ENCODE measurements at regions not wholly inside any gene's neighbourhood (a gene's known extent, or its start where the extent isn't known, plus 50 kb on each side); places are given as distances from the start of the nearest gene placed in this dataset.

DNA sequence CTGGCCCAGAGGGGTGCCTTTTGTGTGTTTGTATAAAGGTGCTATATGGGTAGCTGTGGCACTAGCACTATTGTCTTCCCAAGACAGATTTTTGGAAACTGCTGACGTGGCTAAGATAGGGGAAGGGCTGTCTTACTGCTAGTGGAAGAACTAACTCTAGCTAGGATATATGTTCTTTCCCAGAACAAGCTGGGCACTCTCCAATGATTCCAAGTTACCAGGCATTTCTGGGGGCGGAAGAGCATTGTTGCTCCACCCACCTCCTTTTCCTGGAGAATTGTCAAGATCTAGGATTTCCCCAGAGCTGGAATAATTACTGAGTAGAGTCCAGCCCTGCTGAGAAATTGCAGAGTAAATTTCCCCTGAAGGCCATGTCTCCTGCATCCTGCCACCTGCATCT is 408.3 kb downstream of the KLF5 start:
- TF ChIP-seq, protein P1, sequence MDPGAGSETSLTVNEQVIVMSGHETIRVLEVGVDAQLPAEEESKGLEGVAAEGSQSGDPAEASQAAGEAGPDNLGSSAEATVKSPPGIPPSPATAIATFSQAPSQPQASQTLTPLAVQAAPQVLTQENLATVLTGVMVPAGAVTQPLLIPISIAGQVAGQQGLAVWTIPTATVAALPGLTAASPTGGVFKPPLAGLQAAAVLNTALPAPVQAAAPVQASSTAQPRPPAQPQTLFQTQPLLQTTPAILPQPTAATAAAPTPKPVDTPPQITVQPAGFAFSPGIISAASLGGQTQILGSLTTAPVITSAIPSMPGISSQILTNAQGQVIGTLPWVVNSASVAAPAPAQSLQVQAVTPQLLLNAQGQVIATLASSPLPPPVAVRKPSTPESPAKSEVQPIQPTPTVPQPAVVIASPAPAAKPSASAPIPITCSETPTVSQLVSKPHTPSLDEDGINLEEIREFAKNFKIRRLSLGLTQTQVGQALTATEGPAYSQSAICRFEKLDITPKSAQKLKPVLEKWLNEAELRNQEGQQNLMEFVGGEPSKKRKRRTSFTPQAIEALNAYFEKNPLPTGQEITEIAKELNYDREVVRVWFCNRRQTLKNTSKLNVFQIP (CRISPR knock-in tag; IDR thresholded peaks at IDR 0.05; ENCODE audit: borderline replicate concordance, low read depth): no peak
- TF ChIP-seq ISL1 (CRISPR knock-in tag; IDR thresholded peaks at IDR 0.05): no peak
- TF ChIP-seq ZNF70 (CRISPR knock-in tag; IDR thresholded peaks at IDR 0.05): no peak
- TF ChIP-seq, protein P2, sequence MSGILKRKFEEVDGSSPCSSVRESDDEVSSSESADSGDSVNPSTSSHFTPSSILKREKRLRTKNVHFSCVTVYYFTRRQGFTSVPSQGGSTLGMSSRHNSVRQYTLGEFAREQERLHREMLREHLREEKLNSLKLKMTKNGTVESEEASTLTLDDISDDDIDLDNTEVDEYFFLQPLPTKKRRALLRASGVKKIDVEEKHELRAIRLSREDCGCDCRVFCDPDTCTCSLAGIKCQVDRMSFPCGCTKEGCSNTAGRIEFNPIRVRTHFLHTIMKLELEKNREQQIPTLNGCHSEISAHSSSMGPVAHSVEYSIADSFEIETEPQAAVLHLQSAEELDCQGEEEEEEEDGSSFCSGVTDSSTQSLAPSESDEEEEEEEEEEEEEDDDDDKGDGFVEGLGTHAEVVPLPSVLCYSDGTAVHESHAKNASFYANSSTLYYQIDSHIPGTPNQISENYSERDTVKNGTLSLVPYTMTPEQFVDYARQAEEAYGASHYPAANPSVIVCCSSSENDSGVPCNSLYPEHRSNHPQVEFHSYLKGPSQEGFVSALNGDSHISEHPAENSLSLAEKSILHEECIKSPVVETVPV (CRISPR knock-in tag; IDR thresholded peaks at IDR 0.05): no peak
- TF ChIP-seq PPARA (CRISPR knock-in tag; IDR thresholded peaks at IDR 0.05; ENCODE audit: borderline replicate concordance): no peak
- TF ChIP-seq GLIS3 (CRISPR knock-in tag; IDR thresholded peaks at IDR 0.05): no peak
- TF ChIP-seq, protein P3, sequence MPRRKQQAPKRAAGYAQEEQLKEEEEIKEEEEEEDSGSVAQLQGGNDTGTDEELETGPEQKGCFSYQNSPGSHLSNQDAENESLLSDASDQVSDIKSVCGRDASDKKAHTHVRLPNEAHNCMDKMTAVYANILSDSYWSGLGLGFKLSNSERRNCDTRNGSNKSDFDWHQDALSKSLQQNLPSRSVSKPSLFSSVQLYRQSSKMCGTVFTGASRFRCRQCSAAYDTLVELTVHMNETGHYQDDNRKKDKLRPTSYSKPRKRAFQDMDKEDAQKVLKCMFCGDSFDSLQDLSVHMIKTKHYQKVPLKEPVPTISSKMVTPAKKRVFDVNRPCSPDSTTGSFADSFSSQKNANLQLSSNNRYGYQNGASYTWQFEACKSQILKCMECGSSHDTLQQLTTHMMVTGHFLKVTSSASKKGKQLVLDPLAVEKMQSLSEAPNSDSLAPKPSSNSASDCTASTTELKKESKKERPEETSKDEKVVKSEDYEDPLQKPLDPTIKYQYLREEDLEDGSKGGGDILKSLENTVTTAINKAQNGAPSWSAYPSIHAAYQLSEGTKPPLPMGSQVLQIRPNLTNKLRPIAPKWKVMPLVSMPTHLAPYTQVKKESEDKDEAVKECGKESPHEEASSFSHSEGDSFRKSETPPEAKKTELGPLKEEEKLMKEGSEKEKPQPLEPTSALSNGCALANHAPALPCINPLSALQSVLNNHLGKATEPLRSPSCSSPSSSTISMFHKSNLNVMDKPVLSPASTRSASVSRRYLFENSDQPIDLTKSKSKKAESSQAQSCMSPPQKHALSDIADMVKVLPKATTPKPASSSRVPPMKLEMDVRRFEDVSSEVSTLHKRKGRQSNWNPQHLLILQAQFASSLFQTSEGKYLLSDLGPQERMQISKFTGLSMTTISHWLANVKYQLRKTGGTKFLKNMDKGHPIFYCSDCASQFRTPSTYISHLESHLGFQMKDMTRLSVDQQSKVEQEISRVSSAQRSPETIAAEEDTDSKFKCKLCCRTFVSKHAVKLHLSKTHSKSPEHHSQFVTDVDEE (CRISPR knock-in tag; IDR thresholded peaks at IDR 0.05): no peak
- no peak for TF ChIP-seq TCF4 (CRISPR knock-in tag; IDR thresholded peaks at IDR 0.05; ENCODE audit: borderline replicate concordance)
- no peak for TF ChIP-seq ZNF565 (CRISPR knock-in tag; conservative IDR thresholded peaks at IDR 0.05; ENCODE audit: low read depth)
- no peak for TF ChIP-seq ARNTL (CRISPR knock-in tag; IDR thresholded peaks at IDR 0.05; ENCODE audit: borderline replicate concordance, low read depth)
- no peak for TF ChIP-seq SNAI2 (CRISPR knock-in tag; IDR thresholded peaks at IDR 0.05)
- no peak for TF ChIP-seq ZC3H10 (CRISPR knock-in tag; IDR thresholded peaks at IDR 0.05)
- TF ChIP-seq ZFP3 (CRISPR knock-in tag; IDR thresholded peaks at IDR 0.05): no peak
- no peak for TF ChIP-seq ZFP30 (CRISPR knock-in tag; IDR thresholded peaks at IDR 0.05)
- no peak for TF ChIP-seq OSR1 (CRISPR knock-in tag; IDR thresholded peaks at IDR 0.05)
- no peak for ATAC-seq

DNA sequence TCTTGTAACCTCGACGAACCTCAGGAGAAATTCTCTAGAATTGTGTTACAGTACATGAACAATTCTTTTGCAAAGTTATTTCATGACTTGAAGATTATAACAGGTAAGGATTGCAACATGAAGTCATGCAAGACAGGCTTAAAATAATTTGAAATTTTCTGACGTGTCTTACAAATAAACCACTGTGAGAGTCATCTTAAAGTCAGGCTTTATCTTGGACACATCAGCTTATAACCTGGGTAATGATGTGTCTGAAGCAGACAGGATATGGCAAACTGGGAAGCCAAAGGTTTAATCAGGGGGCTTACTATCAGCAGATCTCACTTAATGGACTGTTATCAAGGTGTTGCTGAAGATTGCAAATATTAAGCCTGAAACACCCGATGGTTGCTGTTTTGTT is 407.8 kb downstream of the KLF5 start:
- no peak for ATAC-seq
- TF ChIP-seq RARB (CRISPR knock-in tag; IDR thresholded peaks at IDR 0.05): no peak
- no peak for TF ChIP-seq ARNTL (CRISPR knock-in tag; IDR thresholded peaks at IDR 0.05; ENCODE audit: borderline replicate concordance, low read depth)
- no peak for TF ChIP-seq ZC3H10 (CRISPR knock-in tag; IDR thresholded peaks at IDR 0.05)
- TF ChIP-seq, protein P4, sequence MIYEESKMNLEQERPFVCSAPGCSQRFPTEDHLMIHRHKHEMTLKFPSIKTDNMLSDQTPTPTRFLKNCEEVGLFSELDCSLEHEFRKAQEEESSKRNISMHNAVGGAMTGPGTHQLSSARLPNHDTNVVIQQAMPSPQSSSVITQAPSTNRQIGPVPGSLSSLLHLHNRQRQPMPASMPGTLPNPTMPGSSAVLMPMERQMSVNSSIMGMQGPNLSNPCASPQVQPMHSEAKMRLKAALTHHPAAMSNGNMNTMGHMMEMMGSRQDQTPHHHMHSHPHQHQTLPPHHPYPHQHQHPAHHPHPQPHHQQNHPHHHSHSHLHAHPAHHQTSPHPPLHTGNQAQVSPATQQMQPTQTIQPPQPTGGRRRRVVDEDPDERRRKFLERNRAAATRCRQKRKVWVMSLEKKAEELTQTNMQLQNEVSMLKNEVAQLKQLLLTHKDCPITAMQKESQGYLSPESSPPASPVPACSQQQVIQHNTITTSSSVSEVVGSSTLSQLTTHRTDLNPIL (CRISPR knock-in tag; IDR thresholded peaks at IDR 0.05; ENCODE audit: low read depth): no peak
- TF ChIP-seq ZFP3 (CRISPR knock-in tag; IDR thresholded peaks at IDR 0.05): no peak

DNA sequence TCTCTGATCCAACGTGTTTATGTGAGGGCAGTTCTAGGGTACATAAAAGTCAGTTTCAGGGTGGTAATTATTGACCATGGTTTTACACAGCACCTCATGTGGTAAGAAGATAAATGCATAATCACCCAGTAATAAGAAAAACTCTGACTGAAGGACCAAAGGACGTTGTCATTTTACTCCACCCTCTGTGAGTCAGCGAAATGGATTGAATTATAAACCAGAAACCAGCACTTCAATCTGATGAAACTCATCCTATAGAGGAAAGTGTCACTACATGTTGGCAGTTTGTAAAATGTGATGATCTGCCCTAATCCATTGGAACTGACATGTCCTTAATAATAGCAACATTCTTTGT is 406.8 kb downstream of the KLF5 start:
- no peak for TF ChIP-seq OSR1 (CRISPR knock-in tag; IDR thresholded peaks at IDR 0.05)
- no peak for TF ChIP-seq BACH2 (CRISPR knock-in tag; IDR thresholded peaks at IDR 0.05; ENCODE audit: borderline replicate concordance)
- TF ChIP-seq, protein P4 (CRISPR knock-in tag; IDR thresholded peaks at IDR 0.05; ENCODE audit: low read depth): no peak
- TF ChIP-seq, protein P2 (CRISPR knock-in tag; IDR thresholded peaks at IDR 0.05): no peak
- TF ChIP-seq SNAI2 (CRISPR knock-in tag; IDR thresholded peaks at IDR 0.05): no peak
- TF ChIP-seq RARB (CRISPR knock-in tag; IDR thresholded peaks at IDR 0.05): no peak
- TF ChIP-seq ISL1 (CRISPR knock-in tag; IDR thresholded peaks at IDR 0.05): no peak
- TF ChIP-seq, protein P3 (CRISPR knock-in tag; IDR thresholded peaks at IDR 0.05): no peak
- TF ChIP-seq, protein P1 (CRISPR knock-in tag; IDR thresholded peaks at IDR 0.05; ENCODE audit: borderline replicate concordance, low read depth): no peak
- no peak for TF ChIP-seq CSDC2 (CRISPR knock-in tag; IDR thresholded peaks at IDR 0.05)
- TF ChIP-seq TOX (CRISPR knock-in tag; IDR thresholded peaks at IDR 0.05; ENCODE audit: borderline replicate concordance): no peak
- TF ChIP-seq ZFP3 (CRISPR knock-in tag; IDR thresholded peaks at IDR 0.05): no peak
- no peak for TF ChIP-seq PPARA (CRISPR knock-in tag; IDR thresholded peaks at IDR 0.05; ENCODE audit: borderline replicate concordance)
- no peak for TF ChIP-seq GLIS3 (CRISPR knock-in tag; IDR thresholded peaks at IDR 0.05)
- no peak for TF ChIP-seq TCF4 (CRISPR knock-in tag; IDR thresholded peaks at IDR 0.05; ENCODE audit: borderline replicate concordance)
- no peak for TF ChIP-seq ZC3H10 (CRISPR knock-in tag; IDR thresholded peaks at IDR 0.05)
- TF ChIP-seq ARNTL (CRISPR knock-in tag; IDR thresholded peaks at IDR 0.05; ENCODE audit: borderline replicate concordance, low read depth): no peak
- TF ChIP-seq ZNF70 (CRISPR knock-in tag; IDR thresholded peaks at IDR 0.05): no peak
- peak; percentile 57 for ATAC-seq
